ENCODE measurements at regions not wholly inside any gene's neighbourhood (a gene's known extent, or its start where the extent isn't known, plus 50 kb on each side); places are given as distances from the start of the nearest gene placed in this dataset.

GRCh38 chr6:149184523-149184922 lies 133.0 kb upstream of the TAB2 start:
- no peak for DNase-seq

GRCh38 chr6:149185799-149186357 lies 131.6 kb upstream of the TAB2 start:
- no peak for DNase-seq

- no peak for DNase-seq
Observed at GRCh38 chr6:149186873-149187272, 130.6 kb upstream of the TAB2 start.

- peak; percentile 41 for DNase-seq
Observed at GRCh38 chr6:149190224-149190831, 127.2 kb upstream of the TAB2 start.

- DNase-seq = no peak
Observed at GRCh38 chr6:149194820-149195558, 122.5 kb upstream of the TAB2 start.

GRCh38 chr6:149196091-149196490 lies 121.4 kb upstream of the TAB2 start:
- DNase-seq = no peak

GRCh38 chr6:149197482-149197881 lies 120.0 kb upstream of the TAB2 start:
- no peak for DNase-seq

- no peak for DNase-seq
Observed at GRCh38 chr6:149198265-149198664, 119.2 kb upstream of the TAB2 start.

- DNase-seq = no peak
Observed at GRCh38 chr6:149200282-149200945, 117.1 kb upstream of the TAB2 start.

GRCh38 chr6:149201068-149201655 lies 116.3 kb upstream of the TAB2 start:
- DNase-seq = no peak

GRCh38 chr6:149202100-149202499 lies 115.4 kb upstream of the TAB2 start:
- no peak for DNase-seq

GRCh38 chr6:149202952-149203351 lies 114.6 kb upstream of the TAB2 start:
- no peak for DNase-seq

GRCh38 chr6:149203509-149203908 lies 114.0 kb upstream of the TAB2 start:
- DNase-seq = no peak

GRCh38 chr6:149208134-149208601 lies 109.3 kb upstream of the TAB2 start:
- DNase-seq = no peak

GRCh38 chr6:149209871-149210775 lies 107.4 kb upstream of the TAB2 start:
- no peak for DNase-seq

GRCh38 chr6:149211046-149211571 lies 106.4 kb upstream of the TAB2 start:
- no peak for DNase-seq

- DNase-seq = no peak
Observed at GRCh38 chr6:149212206-149212605, 105.3 kb upstream of the TAB2 start.

GRCh38 chr6:149212892-149213801 lies 104.4 kb upstream of the TAB2 start:
- DNase-seq = no peak

GRCh38 chr6:149213829-149214228 lies 103.7 kb upstream of the TAB2 start:
- DNase-seq = no peak

GRCh38 chr6:149216459-149216858 lies 101.1 kb upstream of the TAB2 start:
- no peak for DNase-seq

GRCh38 chr6:149217466-149217888 lies 100.0 kb upstream of the TAB2 start:
- DNase-seq = no peak

Data from stimulated activated CD4-positive, alpha-beta T cell treated with anti-CD3 and anti-CD28 coated beads, Interleukin-12 subunit alpha, Interleukin-12 subunit beta, amount 100 ng/mL, for 4 hours (primary cell).